Ureter (tissue), 1 donor: ENCODE measurements at regions not wholly inside any gene's neighbourhood (a gene's known extent, or its start where the extent isn't known, plus 50 kb on each side); places are given as distances from the start of the nearest gene placed in this dataset.

Source experiments
- DNase-seq: peaks from one replicate; pipeline ENCODE4 v3.0.0-alpha.2; 2020; ENCODE audit warnings: low spot score
- donor health status: DM: yes; HTN: yes; CAD: no.

GRCh38 chr16:85309656-85310587 lies 197.7 kb upstream of the CIBAR2 start:
- DNase-seq, result no peak

- DNase-seq, result no peak
Observed at GRCh38 chr16:85310868-85311585, 198.8 kb upstream of the CIBAR2 start.

- DNase-seq, result no peak
Observed at GRCh38 chr16:85311741-85312140, 199.5 kb upstream of the CIBAR2 start.

GRCh38 chr16:85312174-85312573 lies 199.9 kb upstream of the CIBAR2 start:
- DNase-seq, result no peak

- no peak for DNase-seq
Observed at GRCh38 chr16:85312642-85313525, 200.6 kb upstream of the CIBAR2 start.

- peak; percentile 77 for DNase-seq
Observed at GRCh38 chr16:85313526-85314301, 201.4 kb upstream of the CIBAR2 start.

GRCh38 chr16:85314512-85314971 lies 202.3 kb upstream of the CIBAR2 start:
- DNase-seq, result no peak

GRCh38 chr16:85315866-85316265 lies 203.6 kb upstream of the CIBAR2 start:
- DNase-seq, result no peak

- DNase-seq, result no peak
Observed at GRCh38 chr16:85316321-85316919, 204.1 kb upstream of the CIBAR2 start.

GRCh38 chr16:85316944-85317343 lies 204.7 kb upstream of the CIBAR2 start:
- DNase-seq, result no peak

GRCh38 chr16:85317704-85318103 lies 205.4 kb upstream of the CIBAR2 start:
- no peak for DNase-seq

- no peak for DNase-seq
Observed at GRCh38 chr16:85319208-85319983, 207.1 kb upstream of the CIBAR2 start.

GRCh38 chr16:85319984-85320440 lies 207.7 kb upstream of the CIBAR2 start:
- DNase-seq, result no peak

- no peak for DNase-seq
Observed at GRCh38 chr16:85320677-85321385, 208.6 kb upstream of the CIBAR2 start.

- peak; percentile 94 for DNase-seq
Observed at GRCh38 chr16:85321509-85322271, 209.4 kb upstream of the CIBAR2 start.

- no peak for DNase-seq
Observed at GRCh38 chr16:85323230-85323960, 211.1 kb upstream of the CIBAR2 start.

- no peak for DNase-seq
Observed at GRCh38 chr16:85323961-85324253, 211.6 kb upstream of the CIBAR2 start.

- no peak for DNase-seq
Observed at GRCh38 chr16:85324488-85324887, 212.2 kb upstream of the CIBAR2 start.
